ENCODE measurements at regions not wholly inside any gene's neighbourhood (a gene's known extent, or its start where the extent isn't known, plus 50 kb on each side); places are given as distances from the start of the nearest gene placed in this dataset.

- no peak overlapping the region for H3K27ac ChIP-seq
- TF ChIP-seq CTCF (IDR thresholded peaks at IDR 0.05) (no peak), POLR2A (IDR thresholded peaks at IDR 0.05) (no peak)
- H3K9me3 ChIP-seq: no peaks in the 10 kb centered on the region
- intact Hi-C loops (cut with DNase I): no loop called here
- H3K36me3 ChIP-seq: no peaks in the 10 kb centered on the region
- no peak overlapping the region for H3K4me3 ChIP-seq
- H3K4me1 ChIP-seq: no peaks in the 10 kb centered on the region
- no peaks in the 10 kb centered on the region for H3K27me3 ChIP-seq
- no peak for DNase-seq (ENCODE audit: extremely low spot score in 2 of 2)
Observed at GRCh38 chr1:239586128-239586527, 199.8 kb downstream of the CHRM3 start.

- Histone ChIP-seq H3K36me3 (no peaks in the 10 kb centered on the region), H3K4me3 (no peak overlapping the region), H3K27me3 (no peaks in the 10 kb centered on the region), H3K4me1 (no peaks in the 10 kb centered on the region), H3K27ac (no peak overlapping the region), H3K9me3 (no peaks in the 10 kb centered on the region)
- TF ChIP-seq CTCF (IDR thresholded peaks at IDR 0.05) (no peak), POLR2AphosphoS5 (IDR thresholded peaks at IDR 0.05; ENCODE audit: insufficient read depth in 1 of 2, low read depth in 1 of 2) (no peak), POLR2A (IDR thresholded peaks at IDR 0.05) (no peak)
- DNase-seq (ENCODE audit: extremely low spot score in 2 of 2): no peak
- intact Hi-C loops (cut with DNase I): no loop called here
Observed at GRCh38 chr1:239587066-239587465, 200.7 kb downstream of the CHRM3 start.

GRCh38 chr1:239587574-239588369, 201.4 kb downstream of the CHRM3 start:
- no peaks in the 10 kb centered on the region for H3K4me1 ChIP-seq
- no peak overlapping the region for H3K4me3 ChIP-seq
- no peaks in the 10 kb centered on the region for H3K36me3 ChIP-seq
- TF ChIP-seq POLR2A (IDR thresholded peaks at IDR 0.05): no peak
- TF ChIP-seq POLR2AphosphoS5 (IDR thresholded peaks at IDR 0.05; ENCODE audit: insufficient read depth in 1 of 2, low read depth in 1 of 2): no peak
- no peak for TF ChIP-seq CTCF (IDR thresholded peaks at IDR 0.05)
- no peaks in the 10 kb centered on the region for H3K27me3 ChIP-seq
- DNase-seq (ENCODE audit: extremely low spot score in 2 of 2): no peak
- no peak overlapping the region for H3K27ac ChIP-seq
- intact Hi-C loops (cut with DNase I): no loop called here
- H3K9me3 ChIP-seq: no peaks in the 10 kb centered on the region

- H3K36me3 ChIP-seq: no peaks in the 10 kb centered on the region
- H3K9me3 ChIP-seq: no peaks in the 10 kb centered on the region
- H3K27me3 ChIP-seq: no peaks in the 10 kb centered on the region
- no peak overlapping the region for H3K27ac ChIP-seq
- H3K4me3 ChIP-seq: no peak overlapping the region
- intact Hi-C loops (cut with DNase I): no loop called here
- H3K4me1 ChIP-seq: no peaks in the 10 kb centered on the region
- DNase-seq (ENCODE audit: extremely low spot score in 2 of 2): no peak
- TF ChIP-seq POLR2AphosphoS5 (IDR thresholded peaks at IDR 0.05; ENCODE audit: insufficient read depth in 1 of 2, low read depth in 1 of 2): no peak
- no peak for TF ChIP-seq CTCF (IDR thresholded peaks at IDR 0.05)
- no peak for TF ChIP-seq POLR2A (IDR thresholded peaks at IDR 0.05)
Observed at GRCh38 chr1:239590556-239590955, 204.2 kb downstream of the CHRM3 start.

GRCh38 chr1:239593527-239593926, 207.2 kb downstream of the CHRM3 start:
- no peak for DNase-seq (ENCODE audit: extremely low spot score in 2 of 2)

More at GRCh38 chr1:239593527-239593926, 207.2 kb downstream of the CHRM3 start:
- Histone ChIP-seq H3K36me3 (no peaks in the 10 kb centered on the region), H3K4me3 (no peak overlapping the region), H3K4me1 (no peaks in the 10 kb centered on the region), H3K27ac (no peak overlapping the region), H3K27me3 (no peaks in the 10 kb centered on the region), H3K9me3 (no peaks in the 10 kb centered on the region)
- intact Hi-C loops (cut with DNase I): no loop called here
- TF ChIP-seq CTCF (IDR thresholded peaks at IDR 0.05): no peak
- TF ChIP-seq POLR2A (IDR thresholded peaks at IDR 0.05): no peak
- no peak for TF ChIP-seq POLR2AphosphoS5 (IDR thresholded peaks at IDR 0.05; ENCODE audit: insufficient read depth in 1 of 2, low read depth in 1 of 2)

All from vagina (tissue), 2 donors.